ENCODE measurements at regions not wholly inside any gene's neighbourhood (a gene's known extent, or its start where the extent isn't known, plus 50 kb on each side); places are given as distances from the start of the nearest gene placed in this dataset.

DNA sequence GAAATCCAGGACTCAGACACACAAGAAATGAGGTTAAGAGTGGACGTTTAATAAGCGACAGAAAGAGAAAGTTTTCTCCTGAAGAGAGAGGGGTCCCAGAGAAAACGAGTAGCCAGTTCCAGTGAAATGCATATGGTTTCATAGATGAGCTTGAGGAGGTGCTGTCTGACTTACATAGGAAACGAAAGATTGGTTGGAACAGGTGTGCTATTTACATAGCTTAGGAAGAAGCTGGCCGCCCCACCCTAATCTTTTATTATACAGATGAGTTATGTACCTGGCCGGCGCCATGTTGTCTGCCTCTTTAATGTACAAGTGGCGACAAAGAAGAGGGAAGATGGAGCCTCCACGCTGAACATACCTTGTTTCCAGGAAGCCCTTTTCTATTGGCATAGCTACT, 223.0 kb downstream of the SLC6A15 start:
- peak; percentile 64 for DNase-seq (ENCODE audit: low read depth, low spot score)
- Histone ChIP-seq H3K27ac (ENCODE audit: low read length) (no peak overlapping the region), H3K27me3 (ENCODE audit: control insufficient read depth, insufficient read depth, low read length) (no peaks in the 10 kb centered on the region), H3K36me3 (ENCODE audit: control insufficient read depth, insufficient read depth, low read length) (no peaks in the 10 kb centered on the region), H3K4me3 (ENCODE audit: low read length) (peak overlapping the region; percentile 50; the same call in 1 of the 2 replicates), H3K9me3 (ENCODE audit: control insufficient read depth, insufficient read depth, low read length) (no peaks in the 10 kb centered on the region), H3K4me1 (ENCODE audit: control insufficient read depth, insufficient read depth, low read length) (no peaks in the 10 kb centered on the region; the same call in 1 of the 2 replicates)
- no CpG with 5 or more reads among the region's 9 CpGs for WGBS (ENCODE audit: insufficient coverage, insufficient read length)

DNA sequence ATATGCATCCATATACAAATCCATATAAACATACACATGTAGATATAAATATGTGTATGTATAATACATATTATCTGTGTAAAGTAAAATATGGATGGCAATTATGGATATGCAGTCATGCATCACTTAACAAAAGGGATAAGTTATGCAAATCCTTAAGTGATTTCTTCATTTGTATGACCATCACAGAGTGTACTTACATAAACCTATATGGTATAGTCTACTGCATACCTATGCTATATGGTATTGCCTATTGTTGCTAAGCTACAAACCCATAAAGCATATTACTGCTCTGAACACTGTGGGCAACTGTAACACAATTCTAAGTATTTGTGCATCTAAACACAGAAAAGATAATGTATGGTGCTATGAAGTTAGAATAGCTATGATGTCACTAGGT, 227.2 kb downstream of the SLC6A15 start:
- H3K27me3 ChIP-seq (ENCODE audit: control insufficient read depth, insufficient read depth, low read length): no peaks in the 10 kb centered on the region
- DNase-seq (ENCODE audit: low read depth, low spot score): no peak
- no peaks in the 10 kb centered on the region; the same call in 1 of the 2 replicates for H3K4me1 ChIP-seq (ENCODE audit: control insufficient read depth, insufficient read depth, low read length)
- H3K27ac ChIP-seq (ENCODE audit: low read length): no peak overlapping the region
- no peaks in the 10 kb centered on the region for H3K9me3 ChIP-seq (ENCODE audit: control insufficient read depth, insufficient read depth, low read length)
- no peaks in the 10 kb centered on the region for H3K36me3 ChIP-seq (ENCODE audit: control insufficient read depth, insufficient read depth, low read length)
- H3K4me3 ChIP-seq (ENCODE audit: low read length): no peak overlapping the region

DNA sequence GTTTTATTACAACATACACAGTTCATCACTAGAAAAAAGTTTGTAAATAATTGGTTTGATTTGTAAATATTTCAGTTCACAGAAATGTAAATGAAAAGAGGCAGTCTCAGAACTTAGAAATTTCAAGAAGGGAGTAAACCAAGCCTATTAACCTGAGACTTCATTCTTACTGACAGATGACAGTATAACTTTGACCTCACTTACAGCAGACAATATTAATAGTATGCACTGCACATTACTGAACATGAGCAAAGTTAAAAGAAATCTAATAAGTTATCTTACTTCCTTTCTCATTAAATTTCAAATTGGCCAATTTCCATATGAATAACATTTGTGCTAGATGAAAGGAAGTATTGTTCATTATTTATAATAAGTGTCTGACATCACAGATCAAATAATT, 235.8 kb downstream of the SLC6A15 start:
- Histone ChIP-seq H3K4me3 (ENCODE audit: low read length) (no peak overlapping the region), H3K4me1 (ENCODE audit: control insufficient read depth, insufficient read depth, low read length) (no peaks in the 10 kb centered on the region), H3K27ac (ENCODE audit: low read length) (no peak overlapping the region), H3K36me3 (ENCODE audit: control insufficient read depth, insufficient read depth, low read length) (no peaks in the 10 kb centered on the region), H3K27me3 (ENCODE audit: control insufficient read depth, insufficient read depth, low read length) (no peaks in the 10 kb centered on the region), H3K9me3 (ENCODE audit: control insufficient read depth, insufficient read depth, low read length) (no peaks in the 10 kb centered on the region)
- no peak for DNase-seq (ENCODE audit: low read depth, low spot score)

DNA sequence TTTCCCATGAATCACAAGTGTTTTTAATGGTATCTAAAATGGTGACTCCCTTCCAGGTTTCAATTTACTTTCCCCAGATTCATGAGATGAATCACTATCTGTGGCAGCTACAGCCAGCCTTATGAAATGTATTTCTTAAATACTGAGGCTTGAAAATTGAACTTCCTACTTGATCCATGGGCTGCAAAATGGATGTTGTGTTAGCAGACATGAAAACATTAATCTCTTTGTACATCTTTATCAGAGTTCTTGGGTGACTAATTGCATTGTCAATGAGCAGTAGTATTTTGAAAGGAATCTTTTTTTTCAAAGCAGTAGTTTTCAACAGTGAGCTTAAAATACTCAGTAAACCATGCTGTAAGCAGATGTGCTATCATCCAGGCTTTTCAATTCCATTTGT, 250.8 kb downstream of the SLC6A15 start:
- no peak for DNase-seq (ENCODE audit: low read depth, low spot score)
- Histone ChIP-seq H3K9me3 (ENCODE audit: control insufficient read depth, insufficient read depth, low read length) (no peaks in the 10 kb centered on the region), H3K27ac (ENCODE audit: low read length) (no peak overlapping the region), H3K27me3 (ENCODE audit: control insufficient read depth, insufficient read depth, low read length) (no peaks in the 10 kb centered on the region), H3K36me3 (ENCODE audit: control insufficient read depth, insufficient read depth, low read length) (no peaks in the 10 kb centered on the region), H3K4me1 (ENCODE audit: control insufficient read depth, insufficient read depth, low read length) (no peaks in the 10 kb centered on the region), H3K4me3 (ENCODE audit: low read length) (no peak overlapping the region)

DNA sequence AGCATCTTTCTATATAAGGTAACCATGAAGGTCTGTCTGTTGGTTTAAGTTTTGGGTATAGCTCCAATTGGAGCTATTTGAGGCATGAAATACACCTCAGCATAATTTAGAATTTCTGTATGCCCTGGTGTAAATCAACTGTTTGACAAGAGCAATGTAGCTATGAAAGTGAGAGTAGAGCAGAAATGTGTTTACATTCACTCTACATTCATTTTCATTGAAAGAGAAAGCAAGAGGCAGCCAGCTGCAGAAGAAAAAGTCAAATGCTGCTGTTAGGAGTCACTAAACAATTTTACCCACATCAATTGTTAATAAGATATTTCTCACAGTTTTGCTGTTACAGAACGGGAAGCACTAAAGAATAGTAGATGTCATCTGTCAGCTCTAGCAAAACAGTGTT, 252.5 kb downstream of the SLC6A15 start:
- Histone ChIP-seq H3K4me1 (ENCODE audit: control insufficient read depth, insufficient read depth, low read length) (no peaks in the 10 kb centered on the region), H3K27me3 (ENCODE audit: control insufficient read depth, insufficient read depth, low read length) (no peaks in the 10 kb centered on the region), H3K4me3 (ENCODE audit: low read length) (no peak overlapping the region), H3K9me3 (ENCODE audit: control insufficient read depth, insufficient read depth, low read length) (no peaks in the 10 kb centered on the region), H3K27ac (ENCODE audit: low read length) (no peak overlapping the region), H3K36me3 (ENCODE audit: control insufficient read depth, insufficient read depth, low read length) (no peaks in the 10 kb centered on the region)
- no CpG with 5 or more reads among the region's 1 CpG for WGBS (ENCODE audit: insufficient coverage, insufficient read length)
- no peak for DNase-seq (ENCODE audit: low read depth, low spot score)

DNA sequence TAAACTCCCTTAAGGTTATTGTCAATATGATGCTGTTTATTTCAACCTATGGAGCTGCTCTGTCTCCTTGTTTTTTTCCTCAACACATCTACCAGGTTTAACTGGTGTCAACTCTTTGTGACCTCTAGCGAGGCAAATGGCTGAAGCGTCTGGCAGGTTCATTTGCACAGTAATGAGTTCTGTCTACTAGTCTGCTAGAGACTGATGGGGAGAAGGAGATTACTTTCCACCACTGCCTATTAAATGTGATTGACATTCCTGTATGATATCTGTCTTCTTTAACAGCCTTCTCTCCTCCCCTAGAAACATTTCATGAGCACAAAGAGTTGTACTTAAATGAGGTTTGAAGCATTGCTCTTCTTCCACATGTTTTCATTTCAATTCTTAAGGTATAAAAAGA, 253.7 kb downstream of the SLC6A15 start:
- no peaks in the 10 kb centered on the region for H3K27me3 ChIP-seq (ENCODE audit: control insufficient read depth, insufficient read depth, low read length)
- H3K4me3 ChIP-seq (ENCODE audit: low read length): no peak overlapping the region
- no peaks in the 10 kb centered on the region for H3K36me3 ChIP-seq (ENCODE audit: control insufficient read depth, insufficient read depth, low read length)
- DNase-seq (ENCODE audit: low read depth, low spot score): no peak
- H3K4me1 ChIP-seq (ENCODE audit: control insufficient read depth, insufficient read depth, low read length): no peaks in the 10 kb centered on the region
- H3K9me3 ChIP-seq (ENCODE audit: control insufficient read depth, insufficient read depth, low read length): no peaks in the 10 kb centered on the region
- no CpG with 5 or more reads among the region's 2 CpGs for WGBS (ENCODE audit: insufficient coverage, insufficient read length)
- H3K27ac ChIP-seq (ENCODE audit: low read length): no peak overlapping the region

DNA sequence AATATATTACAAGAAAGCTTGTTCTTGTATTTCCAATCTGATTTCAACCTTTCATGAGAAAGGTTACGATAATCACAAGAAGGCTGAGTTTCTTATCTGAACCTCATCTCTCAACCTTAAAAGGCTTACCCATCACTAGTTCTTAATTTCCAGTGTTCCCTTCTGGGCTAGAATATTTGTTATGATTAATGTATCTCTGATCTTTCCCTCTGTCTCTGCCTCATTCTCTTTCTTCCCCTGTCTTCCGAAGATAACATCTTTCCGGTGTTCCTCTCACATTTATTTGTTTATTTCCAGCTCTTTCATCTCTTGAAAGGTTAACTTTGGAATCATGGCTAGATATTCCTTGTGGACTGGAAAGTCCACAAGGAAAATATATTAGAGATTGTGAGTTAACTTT, 255.9 kb downstream of the SLC6A15 start:
- no peaks in the 10 kb centered on the region for H3K4me1 ChIP-seq (ENCODE audit: control insufficient read depth, insufficient read depth, low read length)
- no CpG with 5 or more reads among the region's 3 CpGs for WGBS (ENCODE audit: insufficient coverage, insufficient read length)

DNA sequence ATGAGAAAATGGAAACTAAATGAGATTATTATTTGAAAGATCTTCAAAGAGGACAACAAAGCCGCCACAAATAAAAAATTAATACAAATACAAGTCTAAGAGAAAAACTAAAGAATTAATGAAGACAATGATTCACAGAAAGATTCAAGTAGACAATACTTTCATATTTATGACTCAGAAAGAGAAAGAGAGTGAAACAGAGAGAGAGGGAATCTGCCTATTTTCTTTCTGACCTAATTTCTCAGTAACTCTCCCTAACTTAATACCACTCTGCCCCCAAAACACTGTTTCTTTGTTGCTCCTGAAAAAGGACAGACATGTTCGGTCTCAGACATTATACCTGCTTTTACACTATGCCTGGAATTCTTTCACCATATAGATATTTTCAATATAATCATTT, 259.1 kb downstream of the SLC6A15 start:
- no CpG with 5 or more reads among the region's 2 CpGs for WGBS (ENCODE audit: insufficient coverage, insufficient read length)
- H3K27ac ChIP-seq (ENCODE audit: low read length): no peak overlapping the region
- DNase-seq (ENCODE audit: low read depth, low spot score): no peak
- H3K36me3 ChIP-seq (ENCODE audit: control insufficient read depth, insufficient read depth, low read length): no peaks in the 10 kb centered on the region
- no peaks in the 10 kb centered on the region for H3K9me3 ChIP-seq (ENCODE audit: control insufficient read depth, insufficient read depth, low read length)
- no peak overlapping the region for H3K4me3 ChIP-seq (ENCODE audit: low read length)
- H3K27me3 ChIP-seq (ENCODE audit: control insufficient read depth, insufficient read depth, low read length): no peaks in the 10 kb centered on the region
- H3K4me1 ChIP-seq (ENCODE audit: control insufficient read depth, insufficient read depth, low read length): no peaks in the 10 kb centered on the region

More for the DNA sequence above, 255.9 kb downstream of the SLC6A15 start:
- Histone ChIP-seq H3K27me3 (ENCODE audit: control insufficient read depth, insufficient read depth, low read length) (no peaks in the 10 kb centered on the region), H3K27ac (ENCODE audit: low read length) (no peak overlapping the region), H3K4me3 (ENCODE audit: low read length) (no peak overlapping the region), H3K36me3 (ENCODE audit: control insufficient read depth, insufficient read depth, low read length) (no peaks in the 10 kb centered on the region), H3K9me3 (ENCODE audit: control insufficient read depth, insufficient read depth, low read length) (no peaks in the 10 kb centered on the region)
- DNase-seq (ENCODE audit: low read depth, low spot score): no peak

DNA sequence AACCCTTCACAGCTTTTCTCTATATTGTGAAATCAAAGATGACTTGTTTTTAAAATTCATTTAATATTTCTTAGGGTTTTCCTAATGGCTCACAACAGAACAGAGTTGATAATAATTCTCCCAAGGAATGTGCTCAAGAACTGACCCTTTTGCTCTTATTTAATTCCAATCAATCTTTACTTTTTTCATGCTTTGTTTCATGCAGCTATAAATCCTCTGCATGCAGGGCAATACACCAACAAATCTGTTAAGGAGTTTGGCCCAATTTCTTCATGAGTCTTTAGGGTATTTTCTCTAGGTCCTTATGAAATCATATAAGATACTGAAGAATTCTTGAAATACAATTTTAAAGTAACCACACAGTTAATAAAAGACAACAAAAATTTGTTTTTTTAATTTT, 264.2 kb downstream of the SLC6A15 start:
- Histone ChIP-seq H3K27me3 (ENCODE audit: control insufficient read depth, insufficient read depth, low read length) (no peaks in the 10 kb centered on the region), H3K27ac (ENCODE audit: low read length) (no peak overlapping the region), H3K4me3 (ENCODE audit: low read length) (no peak overlapping the region), H3K4me1 (ENCODE audit: control insufficient read depth, insufficient read depth, low read length) (no peaks in the 10 kb centered on the region; the same call in 1 of the 2 replicates), H3K9me3 (ENCODE audit: control insufficient read depth, insufficient read depth, low read length) (no peaks in the 10 kb centered on the region), H3K36me3 (ENCODE audit: control insufficient read depth, insufficient read depth, low read length) (no peaks in the 10 kb centered on the region)
- no peak for DNase-seq (ENCODE audit: low read depth, low spot score)

DNA sequence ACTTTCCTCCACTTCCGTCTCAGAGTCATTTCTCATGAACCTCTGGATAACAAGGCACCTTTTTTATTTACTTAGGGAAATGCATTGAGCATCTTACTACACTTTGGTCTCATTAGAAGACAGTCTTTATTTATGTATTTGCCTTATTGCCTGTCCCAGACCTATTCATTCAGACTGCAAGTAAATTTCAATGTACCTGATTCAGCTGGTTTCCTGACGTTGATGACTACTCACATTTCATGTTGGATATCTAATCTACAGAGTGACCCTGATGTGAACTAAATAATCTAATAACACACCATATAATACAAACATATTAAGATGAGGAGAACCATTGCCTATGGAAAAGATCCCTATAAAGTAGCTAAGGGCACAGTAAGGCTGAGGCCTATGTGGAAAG, 267.7 kb downstream of the SLC6A15 start:
- no peak for DNase-seq (ENCODE audit: low read depth, low spot score)
- no CpG with 5 or more reads among the region's 2 CpGs for WGBS (ENCODE audit: insufficient coverage, insufficient read length)
- no peaks in the 10 kb centered on the region; the same call in 1 of the 2 replicates for H3K4me1 ChIP-seq (ENCODE audit: control insufficient read depth, insufficient read depth, low read length)
- H3K9me3 ChIP-seq (ENCODE audit: control insufficient read depth, insufficient read depth, low read length): no peaks in the 10 kb centered on the region
- H3K27ac ChIP-seq (ENCODE audit: low read length): no peak overlapping the region
- H3K36me3 ChIP-seq (ENCODE audit: control insufficient read depth, insufficient read depth, low read length): no peaks in the 10 kb centered on the region
- H3K4me3 ChIP-seq (ENCODE audit: low read length): no peak overlapping the region
- H3K27me3 ChIP-seq (ENCODE audit: control insufficient read depth, insufficient read depth, low read length): no peaks in the 10 kb centered on the region

DNA sequence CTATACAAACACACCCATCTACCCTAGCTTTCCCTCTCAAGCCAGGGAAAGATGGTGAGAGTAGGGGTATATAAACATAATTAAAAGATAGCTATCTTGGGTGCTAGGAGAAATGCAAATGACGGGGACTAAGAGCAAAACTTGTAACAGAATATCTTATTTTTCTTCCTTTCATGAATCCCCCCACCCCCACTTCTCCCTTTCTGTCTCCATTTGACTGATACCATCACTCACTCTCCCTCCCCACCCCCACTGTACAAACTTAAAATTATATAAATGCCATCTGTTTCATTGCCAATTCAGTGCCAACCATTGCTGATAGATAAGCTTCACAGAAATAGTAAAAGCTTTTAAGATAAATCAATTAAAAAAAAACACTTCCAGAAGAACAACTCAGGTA, 268.6 kb downstream of the SLC6A15 start:
- Histone ChIP-seq H3K4me3 (ENCODE audit: low read length) (no peak overlapping the region), H3K4me1 (ENCODE audit: control insufficient read depth, insufficient read depth, low read length) (no peaks in the 10 kb centered on the region; the same call in 1 of the 2 replicates), H3K36me3 (ENCODE audit: control insufficient read depth, insufficient read depth, low read length) (no peaks in the 10 kb centered on the region), H3K27me3 (ENCODE audit: control insufficient read depth, insufficient read depth, low read length) (no peaks in the 10 kb centered on the region), H3K9me3 (ENCODE audit: control insufficient read depth, insufficient read depth, low read length) (no peaks in the 10 kb centered on the region), H3K27ac (ENCODE audit: low read length) (no peak overlapping the region)
- DNase-seq (ENCODE audit: low read depth, low spot score): no peak
- WGBS (ENCODE audit: insufficient coverage, insufficient read length): no CpG with 5 or more reads among the region's 1 CpG

Measured in iPS DF 6.9 (cell line).